GM06990 (cell line): ENCODE measurements at regions not wholly inside any gene's neighbourhood (a gene's known extent, or its start where the extent isn't known, plus 50 kb on each side); places are given as distances from the start of the nearest gene placed in this dataset.

Experiments
- DNase-seq: peaks from one replicate; pipeline ENCODE4 v3.0.0-alpha.2; 2011; ENCODE audit not compliant: insufficient read length; ENCODE audit errors: extremely low read depth
- H3K27me3 ChIP-seq: replicated peaks from 2 replicates; pipeline ENCODE4 v1.6.0; 2011; ENCODE audit warnings: low read length; ENCODE audit not compliant: control insufficient read depth, insufficient read depth
- H3K36me3 ChIP-seq: 2 replicates; pipeline ENCODE4 v1.5.1; 2011; ENCODE audit warnings: low read length; ENCODE audit not compliant: control insufficient read depth, insufficient read depth
- H3K4me3 ChIP-seq: replicated peaks from 2 replicates; pipeline ENCODE4 v1.5.1; 2011; ENCODE audit warnings: low read depth, mild to moderate bottlenecking, control low read depth, low read length
- CTCF ChIP-seq: IDR thresholded peaks from 2 replicates; pipeline ENCODE4 v1.5.1; 2011; ENCODE audit warnings: low read length, control low read depth, mild to moderate bottlenecking, inconsistent platforms; ENCODE audit not compliant: insufficient read depth, poor library complexity, severe bottlenecking

DNA sequence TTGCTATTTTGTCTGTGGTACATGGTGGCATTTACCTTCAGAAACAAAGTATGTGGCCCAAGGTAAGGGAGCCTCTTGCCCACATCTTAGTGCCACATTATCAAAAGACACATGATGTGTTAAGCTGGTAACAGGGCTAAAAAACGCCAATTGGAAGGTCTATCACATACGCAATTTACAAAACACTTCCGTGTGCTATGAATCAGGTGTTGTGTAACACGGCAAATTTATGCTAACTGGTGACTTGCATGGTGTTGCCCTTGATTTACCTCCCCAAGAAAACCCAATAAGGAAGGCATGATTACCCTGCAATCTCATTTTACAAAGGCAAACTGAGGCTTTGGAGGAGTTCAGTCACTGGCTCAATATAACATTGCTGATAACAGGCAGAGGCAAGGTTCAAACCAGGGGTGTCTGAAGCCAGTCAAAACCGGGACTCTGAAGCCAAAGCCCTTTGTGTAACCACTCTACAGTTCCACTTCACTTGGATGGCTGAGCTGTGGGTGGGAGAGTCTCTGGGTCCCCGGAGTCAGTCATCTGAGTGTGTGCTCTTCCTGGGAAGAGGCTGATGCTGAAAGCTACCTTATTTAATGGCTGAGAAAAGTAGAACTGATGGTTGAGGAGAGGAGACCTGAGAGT, 103.9 kb upstream of the BCL6 start:
- Histone ChIP-seq H3K4me3 (no peak overlapping the region), H3K27me3 (peaks cover 1% of the 10 kb centered on the region), H3K36me3 (no peaks in the 10 kb centered on the region)
- no peak for TF ChIP-seq CTCF
- no peak for DNase-seq

DNA sequence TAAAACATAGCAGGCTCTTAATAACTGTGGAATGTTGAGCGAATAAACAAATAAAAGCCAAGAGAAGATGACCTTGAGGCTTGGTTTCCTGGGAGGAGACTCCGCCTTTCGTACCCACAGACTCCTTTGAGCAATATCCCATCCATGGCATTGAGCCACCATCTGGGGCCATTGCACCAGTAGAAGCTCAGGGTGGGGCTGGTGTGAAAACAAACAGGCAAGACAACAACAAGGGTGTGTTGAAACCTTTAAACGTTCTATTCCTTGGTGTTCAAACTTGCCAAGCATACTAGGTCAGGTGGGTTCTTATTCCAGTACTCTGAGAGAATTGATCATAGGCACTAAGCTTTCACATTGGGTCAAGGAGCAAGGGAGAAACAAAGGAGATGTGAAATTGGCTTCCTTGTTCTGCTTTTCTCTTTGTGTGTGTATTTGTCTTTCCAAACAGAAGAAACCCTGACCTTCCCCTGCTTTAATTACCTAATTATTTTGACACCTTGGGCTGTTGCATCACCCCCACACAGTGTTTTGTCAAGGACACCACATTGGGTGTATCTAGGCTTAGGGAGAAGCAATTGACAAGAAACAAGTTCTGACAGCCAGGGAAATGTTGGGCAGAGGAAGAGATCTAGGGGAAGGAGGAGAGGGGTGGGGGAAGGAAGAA, 105.1 kb upstream of the BCL6 start:
- TF ChIP-seq CTCF, result no peak
- DNase-seq, result no peak
- peaks cover 1% of the 10 kb centered on the region for H3K27me3 ChIP-seq
- H3K4me3 ChIP-seq, result no peak overlapping the region
- no peaks in the 10 kb centered on the region for H3K36me3 ChIP-seq

DNA sequence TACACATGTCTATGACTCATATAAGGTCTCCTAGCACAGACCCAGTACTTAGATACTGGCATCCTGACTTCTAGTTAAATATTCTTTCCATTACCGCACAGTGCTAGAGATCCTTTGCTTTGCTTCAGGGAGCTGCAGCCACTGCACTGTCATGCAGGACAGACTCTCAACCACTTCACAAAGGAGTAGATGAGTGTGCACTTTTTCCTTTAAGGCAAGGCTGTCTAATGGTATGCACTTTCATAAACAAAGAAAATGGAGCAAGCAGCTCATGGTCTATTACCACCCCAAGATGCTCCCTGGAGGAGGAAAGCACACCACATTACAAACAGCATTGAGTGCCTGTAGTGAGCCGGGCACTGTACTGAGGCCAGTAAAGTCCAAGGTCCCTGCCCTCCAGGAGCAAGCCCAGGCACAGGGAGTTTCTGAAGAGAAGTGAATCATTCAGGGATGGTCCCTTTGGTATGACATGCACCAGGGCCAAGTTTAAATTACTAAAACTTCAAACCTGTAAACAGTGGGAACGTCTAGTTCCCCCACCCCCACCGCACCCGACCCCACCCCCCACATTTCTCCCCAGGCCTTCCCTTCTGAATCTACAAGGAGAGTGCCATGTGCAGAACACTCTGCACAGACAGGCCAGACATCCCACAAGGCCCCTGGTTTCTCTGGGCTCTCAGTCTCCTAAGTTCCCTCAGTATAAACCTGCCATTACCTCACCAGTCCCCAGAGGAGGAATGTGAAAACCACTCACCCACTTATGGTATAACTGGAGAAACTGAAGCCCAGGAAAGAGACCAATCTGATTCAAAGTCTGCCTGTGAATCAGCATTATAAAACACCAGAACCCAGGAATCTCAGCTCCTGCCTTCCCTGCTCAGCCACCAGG, 107.8 kb upstream of the BCL6 start:
- H3K4me3 ChIP-seq, result no peak overlapping the region
- H3K36me3 ChIP-seq, result no peaks in the 10 kb centered on the region
- no peak for DNase-seq
- no peak for TF ChIP-seq CTCF
- peaks cover 1% of the 10 kb centered on the region for H3K27me3 ChIP-seq

- H3K36me3 ChIP-seq, result no peaks in the 10 kb centered on the region
- no peak for DNase-seq
- TF ChIP-seq CTCF, result no peak
These were observed 109.9 kb upstream of the BCL6 start for GRCh38 chr3:187855131-187855530.

GRCh38 chr3:187856555-187856954, 111.3 kb upstream of the BCL6 start:
- TF ChIP-seq CTCF, result no peak

More at GRCh38 chr3:187855131-187855530, 109.9 kb upstream of the BCL6 start:
- Histone ChIP-seq H3K27me3 (no peaks in the 10 kb centered on the region; the same call in 1 of the 2 replicates), H3K4me3 (no peak overlapping the region)

More at GRCh38 chr3:187856555-187856954, 111.3 kb upstream of the BCL6 start:
- no peak for DNase-seq
- H3K27me3 ChIP-seq, result no peaks in the 10 kb centered on the region; the same call in 1 of the 2 replicates
- H3K4me3 ChIP-seq, result no peak overlapping the region
- H3K36me3 ChIP-seq, result no peaks in the 10 kb centered on the region
